ENCODE measurements at regions not wholly inside any gene's neighbourhood (a gene's known extent, or its start where the extent isn't known, plus 50 kb on each side); places are given as distances from the start of the nearest gene placed in this dataset.

DNA sequence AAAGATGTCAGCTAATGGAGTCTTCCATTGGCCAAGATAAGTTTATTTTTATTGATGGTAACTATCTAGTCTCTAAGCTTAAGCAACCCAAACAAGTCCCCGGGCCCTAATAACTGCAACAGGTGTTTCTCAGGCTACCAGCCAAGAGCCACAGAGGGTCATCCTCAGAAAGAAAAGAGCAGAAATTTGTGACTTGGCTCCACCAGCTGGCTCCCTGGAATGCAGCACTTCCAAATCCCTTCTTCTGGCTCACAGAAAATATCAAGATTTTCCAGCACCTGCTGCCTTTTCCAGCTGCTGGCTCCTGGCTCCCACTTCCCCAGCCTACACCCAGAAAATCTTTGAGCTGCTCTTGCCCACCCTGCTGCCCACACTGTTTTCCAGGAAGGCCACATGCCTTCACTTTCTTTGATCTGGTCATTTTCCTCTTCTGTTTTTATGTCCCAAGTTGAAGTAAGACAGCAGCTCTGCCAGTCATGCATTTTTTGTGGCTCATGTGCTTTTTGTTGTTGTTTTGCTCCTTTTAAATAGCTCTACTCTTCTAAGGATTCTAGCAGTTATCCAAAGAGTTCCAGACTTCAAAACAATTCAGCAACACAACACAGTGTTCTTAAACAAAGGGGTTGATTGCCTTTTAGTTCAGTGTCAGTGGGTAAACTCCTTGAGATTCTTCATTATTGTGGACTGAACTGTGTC lies 151.0 kb upstream of the SMLR1 start:
- H3K9ac ChIP-seq (ENCODE audit: low read length): no peak overlapping the region
- no peaks in the 10 kb centered on the region for H3K27me3 ChIP-seq (ENCODE audit: low read length)
- POLR2A ChIA-PET (ENCODE audit: unreplicated experiment): no interaction called here
- no peaks in the 10 kb centered on the region for H4K20me1 ChIP-seq (ENCODE audit: low read length)
- H3K9me2 ChIP-seq (replicated peaks; ENCODE audit: low read length): no peaks in the 10 kb centered on the region
- H3K27ac ChIP-seq (ENCODE audit: low read length): no peak overlapping the region
- no peak overlapping the region for H3K4me3 ChIP-seq (ENCODE audit: low read length)
- DNase-seq: no peak
- no peak for TF ChIP-seq EZH2phosphoT487 (IDR thresholded peaks at IDR 0.05; ENCODE audit: borderline replicate concordance, low read length)
- TF ChIP-seq, protein P1, sequence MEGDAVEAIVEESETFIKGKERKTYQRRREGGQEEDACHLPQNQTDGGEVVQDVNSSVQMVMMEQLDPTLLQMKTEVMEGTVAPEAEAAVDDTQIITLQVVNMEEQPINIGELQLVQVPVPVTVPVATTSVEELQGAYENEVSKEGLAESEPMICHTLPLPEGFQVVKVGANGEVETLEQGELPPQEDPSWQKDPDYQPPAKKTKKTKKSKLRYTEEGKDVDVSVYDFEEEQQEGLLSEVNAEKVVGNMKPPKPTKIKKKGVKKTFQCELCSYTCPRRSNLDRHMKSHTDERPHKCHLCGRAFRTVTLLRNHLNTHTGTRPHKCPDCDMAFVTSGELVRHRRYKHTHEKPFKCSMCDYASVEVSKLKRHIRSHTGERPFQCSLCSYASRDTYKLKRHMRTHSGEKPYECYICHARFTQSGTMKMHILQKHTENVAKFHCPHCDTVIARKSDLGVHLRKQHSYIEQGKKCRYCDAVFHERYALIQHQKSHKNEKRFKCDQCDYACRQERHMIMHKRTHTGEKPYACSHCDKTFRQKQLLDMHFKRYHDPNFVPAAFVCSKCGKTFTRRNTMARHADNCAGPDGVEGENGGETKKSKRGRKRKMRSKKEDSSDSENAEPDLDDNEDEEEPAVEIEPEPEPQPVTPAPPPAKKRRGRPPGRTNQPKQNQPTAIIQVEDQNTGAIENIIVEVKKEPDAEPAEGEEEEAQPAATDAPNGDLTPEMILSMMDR (conservative IDR thresholded peaks at IDR 0.05; ENCODE audit: low read depth, low read length): peak; percentile 34; the same call in 1 of the 2 replicates
- no peak for TF ChIP-seq EZH2 (IDR thresholded peaks at IDR 0.05; ENCODE audit: low read length, unreplicated experiment)
- ATAC-seq: no peak
- BruUV-seq (replicated peaks): no TSS peak
- no peak overlapping the region for H2AFZ ChIP-seq (ENCODE audit: low read length)
- CTCF ChIA-PET: no interaction called here
- no peaks in the 10 kb centered on the region for H3F3A ChIP-seq (ENCODE audit: low read length, unreplicated experiment)
- peaks cover 11% of the 10 kb centered on the region for H3K4me1 ChIP-seq (ENCODE audit: insufficient read depth, low read length)
- no peaks in the 10 kb centered on the region for H3K36me3 ChIP-seq (ENCODE audit: low read depth, low read length)
- H3K79me2 ChIP-seq (ENCODE audit: low read length): no peaks in the 10 kb centered on the region
- H3K4me2 ChIP-seq (ENCODE audit: low read length): no peak overlapping the region
- intact Hi-C loops (cut with micrococcal nuclease): no loop called here
- H3K9me3 ChIP-seq (ENCODE audit: low read length): no peaks in the 10 kb centered on the region

GRCh38 chr6:130676773-130677144 lies 150.4 kb upstream of the SMLR1 start:
- Histone ChIP-seq H3K4me3 (ENCODE audit: low read length) (no peak overlapping the region), H3K9ac (ENCODE audit: low read length) (no peak overlapping the region), H3K4me2 (ENCODE audit: low read length) (no peak overlapping the region), H3K36me3 (ENCODE audit: low read depth, low read length) (no peaks in the 10 kb centered on the region), H3K27me3 (ENCODE audit: low read length) (no peaks in the 10 kb centered on the region), H2AFZ (ENCODE audit: low read length) (no peak overlapping the region), H3K27ac (ENCODE audit: low read length) (no peak overlapping the region), H3K9me3 (ENCODE audit: low read length) (no peaks in the 10 kb centered on the region), H3K4me1 (ENCODE audit: insufficient read depth, low read length) (peaks cover 11% of the 10 kb centered on the region), H3K79me2 (ENCODE audit: low read length) (no peaks in the 10 kb centered on the region), H3F3A (ENCODE audit: low read length, unreplicated experiment) (no peaks in the 10 kb centered on the region), H3K9me2 (replicated peaks; ENCODE audit: low read length) (no peaks in the 10 kb centered on the region), H4K20me1 (ENCODE audit: low read length) (no peaks in the 10 kb centered on the region)
- POLR2A ChIA-PET (ENCODE audit: unreplicated experiment): no interaction called here
- intact Hi-C loops (cut with micrococcal nuclease): no loop called here
- CTCF ChIA-PET: no interaction called here
- DNase-seq (no peak), ATAC-seq (no peak)
- no TSS peak for BruUV-seq (replicated peaks)
- TF ChIP-seq, protein P1 (conservative IDR thresholded peaks at IDR 0.05; ENCODE audit: low read depth, low read length): no peak
- TF ChIP-seq EZH2 (IDR thresholded peaks at IDR 0.05; ENCODE audit: low read length, unreplicated experiment) (no peak), EZH2phosphoT487 (IDR thresholded peaks at IDR 0.05; ENCODE audit: borderline replicate concordance, low read length) (no peak)

DNA sequence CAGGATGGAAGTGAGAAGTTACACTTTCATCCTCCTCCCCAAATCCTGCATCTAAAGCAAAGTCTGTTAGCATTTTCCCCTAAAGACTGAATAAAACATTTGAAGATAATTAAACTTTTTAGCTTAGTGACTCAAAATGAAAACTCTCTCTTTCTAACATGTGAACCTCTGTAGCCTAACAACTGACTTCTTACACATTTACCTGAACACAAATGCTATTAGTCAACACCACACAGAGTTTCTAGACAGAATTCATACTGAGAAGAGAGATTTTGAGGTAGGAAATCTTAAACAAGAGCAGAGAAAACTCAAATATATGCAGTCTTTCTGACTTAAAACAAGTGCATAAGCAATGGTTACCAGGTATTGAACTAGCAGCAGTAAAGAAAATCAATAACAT lies 149.9 kb upstream of the SMLR1 start:
- Histone ChIP-seq H3K9ac (ENCODE audit: low read length) (no peak overlapping the region), H3K9me3 (ENCODE audit: low read length) (no peaks in the 10 kb centered on the region), H3K9me2 (replicated peaks; ENCODE audit: low read length) (no peaks in the 10 kb centered on the region), H3F3A (ENCODE audit: low read length, unreplicated experiment) (no peaks in the 10 kb centered on the region), H3K79me2 (ENCODE audit: low read length) (no peaks in the 10 kb centered on the region), H2AFZ (ENCODE audit: low read length) (no peak overlapping the region), H3K4me1 (ENCODE audit: insufficient read depth, low read length) (peaks cover 11% of the 10 kb centered on the region), H3K4me2 (ENCODE audit: low read length) (no peak overlapping the region), H3K27me3 (ENCODE audit: low read length) (no peaks in the 10 kb centered on the region), H3K36me3 (ENCODE audit: low read depth, low read length) (no peaks in the 10 kb centered on the region), H4K20me1 (ENCODE audit: low read length) (no peaks in the 10 kb centered on the region), H3K27ac (ENCODE audit: low read length) (no peak overlapping the region), H3K4me3 (ENCODE audit: low read length) (no peak overlapping the region)
- TF ChIP-seq, protein P1 (conservative IDR thresholded peaks at IDR 0.05; ENCODE audit: low read depth, low read length): no peak
- no peak for TF ChIP-seq EZH2 (IDR thresholded peaks at IDR 0.05; ENCODE audit: low read length, unreplicated experiment)
- POLR2A ChIA-PET (ENCODE audit: unreplicated experiment): no interaction called here
- CTCF ChIA-PET: no interaction called here
- ATAC-seq (no peak), DNase-seq (no peak)
- BruUV-seq (replicated peaks): no TSS peak
- intact Hi-C loops (cut with micrococcal nuclease): no loop called here

All from PC-3 (cell line).